SK-N-MC (cell line): ENCODE measurements at regions not wholly inside any gene's neighbourhood (a gene's known extent, or its start where the extent isn't known, plus 50 kb on each side); places are given as distances from the start of the nearest gene placed in this dataset.

Experiments used
- EZH2 ChIP-seq: fragments of 200-600 bp; sonication (generic); IDR thresholded peaks from one replicate; pipeline ENCODE4 v1.6.1; 2017; ENCODE audit warnings: antibody characterized with exemption
- FOXP2 ChIP-seq: optimal IDR thresholded peaks from 2 replicates; pipeline ENCODE3; 2011; ENCODE audit warnings: mild to moderate bottlenecking, moderate library complexity; ENCODE audit not compliant: insufficient read depth; ENCODE audit errors: extremely low read length, control extremely low read depth
- POLR2AphosphoS5 ChIP-seq: IDR thresholded peaks from 2 replicates; pipeline ENCODE4 v1.6.1; 2012; ENCODE audit warnings: mild to moderate bottlenecking, low read depth, low read length, borderline replicate concordance

DNA sequence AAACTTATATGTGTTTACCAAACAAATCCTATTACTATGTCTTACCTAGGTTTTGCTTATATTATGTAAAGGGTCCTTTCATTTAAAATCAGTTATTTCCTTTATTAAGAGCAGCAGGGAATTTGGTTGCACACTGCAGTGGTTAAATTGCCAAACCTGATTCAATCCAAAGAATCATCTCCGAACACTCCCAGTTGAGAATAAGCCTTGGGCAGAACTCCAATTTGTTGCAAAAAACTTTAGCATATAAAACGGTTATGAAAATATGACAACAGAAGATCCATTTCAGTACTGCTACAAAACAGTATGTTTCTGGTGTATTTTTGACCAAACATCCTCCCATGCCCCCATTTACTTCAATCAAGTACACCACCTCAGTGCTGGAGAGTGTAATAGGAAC is 587.0 kb upstream of the GRAMD2B start:
- TF ChIP-seq POLR2AphosphoS5 (no peak), EZH2 (no peak), FOXP2 (no peak)
